ENCODE measurements at regions not wholly inside any gene's neighbourhood (a gene's known extent, or its start where the extent isn't known, plus 50 kb on each side); places are given as distances from the start of the nearest gene placed in this dataset.
"Not testable (repeated sequence)": the region's sequence is repeated elsewhere in the genome, so short reads cannot be mapped to it uniquely, and the experiment has no call there.

DNA sequence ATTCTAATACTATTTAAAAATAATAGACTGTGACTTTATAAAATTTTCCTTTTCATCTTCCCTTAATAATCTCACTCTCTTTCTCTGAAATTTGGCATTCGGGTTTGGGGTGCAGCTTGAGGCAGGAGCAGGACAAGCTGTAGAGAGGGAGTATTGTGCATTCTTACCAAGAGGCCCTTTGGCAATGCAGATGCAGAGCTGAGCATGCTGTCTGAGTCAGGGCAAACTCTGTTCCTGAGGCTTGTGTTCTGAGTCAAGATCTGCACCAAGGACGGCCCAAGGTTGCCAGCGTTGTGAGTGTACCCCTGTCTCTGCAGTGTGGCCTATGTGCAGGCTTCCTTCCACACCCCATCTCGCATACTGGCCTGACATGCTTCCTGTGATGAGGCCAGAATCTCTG is 343.8 kb upstream of the FRG2C start:
- no peak for DNase-seq (ENCODE audit: low spot score)

GRCh38 chr3:75321060-75321459 is 343.1 kb upstream of the FRG2C start:
- DNase-seq (ENCODE audit: low spot score) = no peak

DNA sequence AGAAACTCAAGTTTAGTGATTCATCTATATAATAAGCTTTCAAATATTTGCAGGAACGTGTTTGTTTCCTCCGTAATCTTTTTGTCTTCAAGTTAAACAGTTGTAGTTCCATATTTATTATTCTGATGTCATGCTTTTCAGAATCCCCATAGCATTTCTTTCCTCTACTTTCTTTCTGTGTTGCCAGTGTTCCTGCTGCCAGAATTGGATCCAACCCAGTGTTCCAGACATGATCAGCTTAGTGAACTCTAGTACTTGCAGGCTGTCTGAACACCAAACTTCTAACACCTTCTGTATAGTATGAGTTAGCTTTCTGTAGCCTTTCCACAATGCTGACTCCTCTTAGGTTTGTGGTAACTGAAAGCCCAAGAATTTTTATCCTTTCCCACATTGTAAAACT is 340.2 kb upstream of the FRG2C start:
- DNase-seq (ENCODE audit: low spot score) = not testable (repeated sequence)

DNA sequence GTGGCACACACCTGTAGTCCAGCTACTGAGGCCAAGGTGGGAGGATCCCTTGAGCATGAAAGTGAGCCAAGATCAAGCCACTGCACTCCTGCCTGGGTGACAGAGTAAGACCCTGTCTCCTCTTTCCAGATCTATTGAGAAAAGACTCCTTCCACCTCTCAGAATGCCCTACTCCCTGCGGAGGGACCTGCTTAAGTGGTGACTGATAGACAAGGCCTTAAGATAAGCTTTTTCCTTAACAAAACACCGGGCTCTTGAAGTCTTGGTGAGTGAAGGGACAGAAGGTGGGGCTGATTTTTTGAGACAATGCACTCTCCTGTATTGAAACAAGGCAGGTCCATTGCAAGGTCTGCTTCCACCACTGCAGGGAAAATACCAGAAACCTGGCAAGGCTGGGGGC is 338.4 kb upstream of the FRG2C start:
- DNase-seq (ENCODE audit: low spot score) = no peak

DNA sequence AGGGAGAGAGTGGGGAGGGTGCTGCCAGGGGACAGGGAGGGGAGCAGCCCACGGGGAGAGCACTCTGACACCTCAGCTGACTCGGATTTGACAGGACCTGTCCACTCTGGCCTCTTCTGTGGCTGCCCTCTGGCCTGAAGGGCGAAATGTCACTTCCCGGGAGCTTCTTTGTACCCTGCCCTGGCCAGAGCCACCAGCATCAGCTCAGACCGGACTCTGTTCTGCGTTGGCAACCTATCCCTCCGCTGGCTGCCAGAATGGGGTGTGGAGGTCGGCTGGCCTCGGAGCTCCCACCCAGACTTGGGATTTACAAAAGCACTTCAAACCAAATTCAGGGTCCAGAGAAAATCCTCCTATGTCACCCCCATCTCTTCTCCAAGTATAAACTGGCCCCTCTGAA is 336.7 kb upstream of the FRG2C start:
- DNase-seq (ENCODE audit: low spot score) = no peak

DNA sequence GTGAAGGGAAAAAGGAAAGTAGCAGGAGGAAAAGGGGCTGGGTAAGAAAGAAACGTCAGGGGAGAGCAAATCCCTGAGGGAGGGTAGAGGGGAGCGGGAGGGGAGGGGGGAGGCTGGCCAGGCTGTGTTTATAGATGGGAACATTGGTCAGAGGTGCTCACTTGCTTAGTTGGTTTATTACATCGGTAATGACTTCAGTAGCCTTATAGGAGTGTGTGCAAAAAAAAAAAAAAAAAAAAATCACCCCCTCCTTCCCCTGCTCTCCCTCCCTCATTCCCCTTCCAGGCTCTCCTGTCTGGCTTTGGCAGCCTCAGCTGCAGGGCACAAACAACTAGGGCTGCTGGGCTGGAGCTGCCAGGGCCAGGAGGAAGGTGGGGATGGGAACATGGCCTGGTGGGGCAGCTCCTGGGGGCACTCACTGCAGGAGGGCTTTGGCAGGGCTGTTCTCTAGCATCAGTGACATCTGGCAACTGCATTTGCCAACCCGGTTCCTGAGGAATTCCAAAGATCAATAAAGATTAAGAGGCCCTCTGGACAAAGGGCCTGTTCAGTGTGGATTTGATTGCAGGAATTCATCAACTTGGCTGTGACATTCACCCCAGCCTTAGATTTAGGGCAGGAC is 334.5 kb upstream of the FRG2C start:
- peak; percentile 12 for DNase-seq (ENCODE audit: low spot score)

DNA sequence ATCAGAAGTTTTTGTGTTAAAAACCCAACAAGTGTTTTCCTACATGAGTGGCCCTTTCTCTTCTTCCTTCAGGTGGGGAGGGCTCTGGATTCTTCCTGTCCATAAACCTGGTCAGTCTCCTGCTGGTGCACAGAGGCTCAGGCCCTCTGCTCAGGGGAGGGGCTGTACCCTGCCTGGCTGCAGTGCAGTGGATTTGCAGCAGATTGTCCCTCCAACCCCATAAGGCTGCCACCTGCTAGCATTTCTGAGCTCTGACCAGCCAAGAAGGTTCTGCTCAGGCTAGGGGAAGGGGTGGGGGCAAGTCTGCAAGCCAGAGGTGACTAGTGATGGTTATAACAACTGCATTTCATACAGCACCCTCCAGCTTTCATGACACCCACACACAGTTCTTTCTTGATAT is 333.7 kb upstream of the FRG2C start:
- not testable (repeated sequence) for DNase-seq (ENCODE audit: low spot score)

DNA sequence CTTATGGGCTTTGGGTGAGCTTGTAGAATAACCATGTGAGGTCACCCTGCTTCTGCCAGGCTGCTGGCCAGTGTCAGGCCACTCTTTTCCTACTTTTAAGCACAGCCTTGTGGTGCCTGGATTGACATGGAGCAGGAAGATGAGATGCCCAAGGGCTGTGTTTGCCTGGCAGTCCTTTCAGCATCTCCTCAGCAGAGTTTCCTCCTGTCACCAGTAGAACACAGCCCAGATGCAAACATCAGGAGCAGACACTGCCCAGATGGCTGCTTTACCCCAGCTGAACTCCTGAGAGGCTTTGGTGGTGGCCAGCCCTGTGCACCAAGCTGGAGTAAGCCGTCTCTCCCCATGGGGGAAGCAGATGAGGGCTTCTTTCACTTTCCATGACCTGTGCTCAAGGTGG is 332.0 kb upstream of the FRG2C start:
- DNase-seq (ENCODE audit: low spot score) = not testable (repeated sequence)

DNA sequence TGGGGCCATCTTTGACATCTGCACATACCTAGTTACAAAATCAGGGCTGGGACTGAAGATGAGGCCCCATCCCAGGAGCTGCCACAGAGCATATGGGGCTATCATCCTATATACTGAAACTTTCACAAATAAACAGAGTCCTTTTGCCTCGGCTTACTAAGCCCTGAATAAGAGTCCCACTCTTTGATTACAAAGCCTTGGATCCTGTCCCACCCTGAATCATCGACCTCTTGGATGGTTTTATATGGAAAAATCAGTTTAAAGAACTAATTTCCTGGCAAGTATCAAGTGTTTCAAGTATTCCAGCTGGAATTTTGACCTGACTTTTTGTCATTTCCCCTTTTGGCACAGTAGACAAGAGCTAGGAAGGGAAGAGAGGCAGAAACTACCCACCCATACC is 331.3 kb upstream of the FRG2C start:
- no peak for DNase-seq (ENCODE audit: low spot score)

GRCh38 chr3:75334299-75334698 is 329.8 kb upstream of the FRG2C start:
- no peak for DNase-seq (ENCODE audit: low spot score)

DNA sequence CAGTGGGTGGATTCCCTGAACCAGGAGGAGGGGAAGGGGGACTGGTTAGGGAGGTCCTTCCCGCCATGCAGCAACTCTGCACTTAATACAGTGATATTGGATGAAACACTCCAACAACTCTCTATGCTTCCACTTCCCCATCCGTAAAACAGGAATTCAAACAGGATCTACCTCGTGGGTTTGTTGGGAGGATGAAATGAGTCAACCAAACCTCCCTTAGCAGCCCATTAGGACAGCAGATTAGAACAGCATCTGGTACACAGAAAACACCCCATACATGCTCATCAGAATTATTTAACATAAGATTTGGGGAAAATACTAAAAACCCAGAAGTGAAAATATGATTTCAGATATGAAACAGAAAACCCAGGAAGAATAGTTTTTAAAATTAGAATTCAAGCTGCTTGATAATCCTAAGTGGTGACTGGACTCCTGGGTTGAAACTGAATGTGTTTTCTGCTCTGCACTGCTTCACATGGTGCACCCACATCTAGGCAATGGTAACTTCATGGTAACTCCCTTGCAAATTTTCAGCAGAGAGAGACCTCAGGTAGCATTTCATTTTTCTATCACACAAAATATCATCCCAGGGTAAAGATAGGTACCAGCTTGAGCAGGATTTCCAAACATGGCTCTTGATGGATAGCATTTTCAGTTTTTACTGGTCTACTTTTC is 326.8 kb upstream of the FRG2C start:
- DNase-seq (ENCODE audit: low spot score) = no peak

- DNase-seq (ENCODE audit: low spot score) = no peak
Observed at GRCh38 chr3:75338342-75338741, 325.8 kb upstream of the FRG2C start.

DNA sequence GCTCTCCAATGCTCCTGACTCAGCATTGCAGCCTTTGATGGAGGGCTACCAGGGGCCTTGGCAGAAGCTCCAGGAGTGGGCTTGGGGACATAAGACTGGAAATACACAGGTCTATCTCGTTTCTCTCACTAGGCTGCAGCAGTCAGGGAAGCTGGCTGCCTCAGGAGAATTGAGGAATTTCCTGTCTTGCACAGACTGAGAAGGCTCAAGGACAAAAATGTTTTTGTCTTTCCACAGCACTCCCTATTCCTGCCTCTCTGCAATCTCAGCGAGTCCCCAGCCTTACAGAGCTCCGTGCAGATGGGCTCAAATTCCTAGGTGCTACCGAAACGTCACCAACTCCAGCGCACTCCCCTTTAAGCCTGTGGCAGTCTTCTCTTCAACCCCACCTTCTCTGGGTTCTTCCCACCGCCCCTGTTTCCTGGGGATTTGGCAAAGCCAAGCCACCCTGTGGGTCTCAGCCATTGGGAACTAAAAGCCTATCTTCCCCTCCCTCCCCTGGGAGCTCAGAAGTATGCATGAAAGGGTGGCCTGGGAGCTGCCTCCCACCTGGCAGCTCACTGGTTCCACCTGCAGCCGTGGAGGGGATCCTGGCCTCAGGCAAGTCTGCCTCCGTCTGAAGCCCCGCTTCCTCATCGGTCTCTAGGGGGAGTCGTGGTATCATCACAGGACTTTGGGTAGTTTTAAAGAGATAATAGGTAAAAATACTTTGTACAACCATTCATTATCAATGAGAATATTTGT is 322.6 kb upstream of the FRG2C start:
- DNase-seq (ENCODE audit: low spot score) = no peak

DNA sequence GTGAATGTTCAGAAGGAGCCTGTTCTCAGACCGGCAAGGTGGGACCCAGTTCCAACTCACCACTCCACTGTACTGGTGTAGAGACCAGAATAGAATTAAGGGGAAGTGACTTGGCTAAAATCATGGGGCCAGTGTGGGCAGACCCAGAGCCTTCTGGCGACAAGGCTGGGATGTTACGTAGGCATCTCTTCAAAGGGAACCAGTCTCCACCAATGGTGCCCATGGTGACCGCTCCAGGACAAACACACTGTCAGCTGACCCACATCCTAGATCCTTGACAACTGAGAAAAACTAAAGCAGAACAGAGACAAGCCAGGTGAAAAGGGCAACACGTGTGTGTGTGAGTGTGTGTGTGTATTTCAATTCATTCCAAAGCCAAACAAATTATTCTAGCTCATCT is 321.7 kb upstream of the FRG2C start:
- DNase-seq (ENCODE audit: low spot score) = no peak

- DNase-seq (ENCODE audit: low spot score) = not testable (repeated sequence)
Observed at GRCh38 chr3:75350536-75350935, 313.6 kb upstream of the FRG2C start.

DNA sequence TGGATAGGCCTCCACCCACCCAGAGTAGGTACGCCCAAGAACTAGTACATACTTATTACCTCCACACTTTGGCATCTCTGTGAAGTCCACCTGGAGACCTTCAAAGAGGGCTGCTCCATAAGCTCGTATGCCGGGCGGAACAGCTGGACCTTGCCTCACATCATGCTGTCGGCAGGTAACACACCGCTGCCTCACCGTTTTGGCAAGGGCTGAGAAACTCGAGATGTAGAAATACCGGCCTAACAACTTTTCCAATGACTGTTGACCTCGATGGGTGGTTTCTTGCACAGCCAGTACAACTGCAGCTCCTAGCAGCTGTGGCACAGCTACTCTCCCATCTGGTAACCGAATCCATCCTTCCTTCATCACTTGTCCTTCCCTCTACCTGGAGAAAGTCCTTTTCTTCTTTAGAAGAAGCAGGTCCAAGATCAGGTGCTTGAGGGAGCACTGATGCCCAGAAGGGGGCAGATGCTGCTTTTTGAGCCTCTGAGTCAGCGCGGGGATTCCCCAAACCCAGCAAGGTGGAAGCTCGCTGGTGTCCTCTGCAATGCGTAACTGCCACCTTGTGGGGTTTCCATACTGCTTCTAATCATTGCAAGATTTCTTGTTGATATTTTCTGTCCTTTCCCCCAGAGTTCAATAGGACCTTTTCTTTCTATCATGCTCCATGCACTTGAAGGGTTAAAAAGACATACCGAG is 301.9 kb upstream of the FRG2C start:
- DNase-seq (ENCODE audit: low spot score) = not testable (repeated sequence)

- DNase-seq (ENCODE audit: low spot score) = not testable (repeated sequence)
Observed at GRCh38 chr3:75372964-75373363, 291.2 kb upstream of the FRG2C start.

DNA sequence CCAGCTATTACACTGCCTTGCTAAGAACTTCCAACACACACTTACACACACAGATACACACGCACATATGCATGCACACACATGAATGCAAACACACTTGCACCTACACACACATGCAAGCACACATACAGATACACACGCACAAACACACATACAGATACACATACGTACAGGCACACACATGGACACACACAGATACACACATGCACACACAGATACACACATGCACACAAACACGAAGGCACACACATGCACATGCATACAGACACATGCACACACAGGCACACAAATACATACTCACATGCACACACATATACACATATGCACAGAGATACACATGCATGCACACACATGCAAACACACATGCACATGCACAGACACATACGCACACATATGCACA is 284.3 kb upstream of the FRG2C start:
- not testable (repeated sequence) for DNase-seq (ENCODE audit: low spot score)

- no peak for DNase-seq (ENCODE audit: low spot score)
Observed at GRCh38 chr3:75380276-75380771, 283.8 kb upstream of the FRG2C start.

DNA sequence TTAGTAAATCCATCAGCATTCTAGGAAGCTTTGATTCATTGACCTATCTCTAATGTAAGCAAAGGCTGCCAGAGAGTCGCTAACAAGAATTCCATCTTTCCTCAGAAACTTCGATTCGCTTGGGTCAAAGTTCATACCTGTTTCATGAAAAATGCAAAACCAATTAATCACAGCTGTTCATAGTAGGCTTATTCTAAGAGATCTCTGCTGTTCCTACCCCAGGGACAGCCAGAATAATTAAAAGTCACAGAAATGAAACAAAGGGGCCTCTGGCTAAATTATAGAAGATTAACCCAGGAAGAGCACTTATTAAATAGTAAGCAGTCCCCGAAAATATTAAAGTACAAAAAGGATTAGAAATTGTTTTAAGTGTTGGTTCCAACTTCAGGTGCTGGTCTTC is 280.1 kb upstream of the FRG2C start:
- DNase-seq (ENCODE audit: low spot score) = not testable (repeated sequence)

DNA sequence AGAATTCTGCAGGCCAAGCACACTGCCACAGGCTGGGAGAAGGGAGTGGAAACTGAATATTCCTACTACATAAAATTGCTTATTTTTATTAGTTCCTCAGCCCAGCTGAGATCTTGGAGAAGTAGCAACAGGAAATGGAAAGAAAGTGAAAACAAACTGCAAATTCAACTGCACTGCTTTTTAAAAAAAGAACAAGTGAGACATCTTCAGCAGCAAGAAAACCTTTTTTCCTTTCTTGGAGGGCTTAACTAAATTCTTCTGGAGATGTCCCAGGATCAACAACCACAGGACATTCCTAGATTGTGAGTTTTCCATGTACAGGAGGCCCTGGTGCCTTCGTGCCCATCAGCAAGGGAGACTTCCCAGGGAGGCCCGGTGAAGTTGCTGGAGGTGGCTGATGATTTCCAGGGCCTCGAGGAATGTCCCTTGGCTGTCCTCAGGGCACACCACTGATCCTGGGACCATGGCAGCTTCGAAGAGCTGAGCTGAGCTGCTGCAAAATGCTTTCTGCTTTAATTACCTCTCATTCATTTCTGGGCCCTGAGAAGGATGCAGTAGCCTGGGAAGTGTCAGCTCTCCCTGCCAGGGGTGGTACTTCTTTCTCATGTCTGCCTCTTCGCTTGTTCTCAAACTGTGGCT is 275.5 kb upstream of the FRG2C start:
- not testable (repeated sequence) for DNase-seq (ENCODE audit: low spot score)

DNA sequence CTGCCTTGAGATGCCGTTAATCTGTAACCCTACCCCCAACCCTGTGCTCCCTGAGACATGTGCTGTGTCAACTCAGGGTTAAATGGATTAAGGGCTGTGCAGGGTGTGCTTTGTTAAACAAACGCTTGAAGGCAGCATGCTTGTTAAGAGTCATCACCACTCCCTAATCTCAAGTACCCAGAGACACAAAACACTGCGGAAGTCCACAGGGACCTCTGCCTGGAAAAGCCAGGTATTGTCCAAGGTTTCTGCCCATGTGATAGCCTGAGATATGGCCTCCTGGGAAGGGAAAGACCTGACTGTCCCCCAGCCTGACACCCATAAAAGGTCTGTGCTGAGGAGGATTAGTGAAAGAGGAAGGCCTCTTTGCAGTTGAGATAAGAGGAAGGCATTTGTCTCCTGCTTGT is 270.8 kb upstream of the FRG2C start:
- DNase-seq (ENCODE audit: low spot score) = not testable (repeated sequence)

Measured in Ammon's horn (tissue), 1 donor.